ENCODE measurements at regions not wholly inside any gene's neighbourhood (a gene's known extent, or its start where the extent isn't known, plus 50 kb on each side); places are given as distances from the start of the nearest gene placed in this dataset.

GRCh38 chr14:56976211-56976610 lies 165.9 kb upstream of the OTX2 start:
- no peak for TF ChIP-seq EZH2 (IDR thresholded peaks at IDR 0.05; ENCODE audit: low read length)
- no peak for TF ChIP-seq CTCF (optimal IDR thresholded peaks at IDR 0.05 in 1 of 3, IDR thresholded peaks at IDR 0.05 in 1 of 3, conservative IDR thresholded peaks at IDR 0.05 in 1 of 3; ENCODE audit: extremely low read depth in 1 of 3, insufficient read depth in 2 of 3, low read length in 3 of 3)

Data from keratinocyte (primary cell).